ENCODE measurements at regions not wholly inside any gene's neighbourhood (a gene's known extent, or its start where the extent isn't known, plus 50 kb on each side); places are given as distances from the start of the nearest gene placed in this dataset.
"Not testable (repeated sequence)": the region's sequence is repeated elsewhere in the genome, so short reads cannot be mapped to it uniquely, and the experiment has no call there.

- TF ChIP-seq POLR2AphosphoS5 (IDR thresholded peaks at IDR 0.05; ENCODE audit: low read depth, low read length): no peak
- TF ChIP-seq POLR2A (IDR thresholded peaks at IDR 0.05; ENCODE audit: low read depth, low read length): no peak
- no peak for TF ChIP-seq TAF1 (IDR thresholded peaks at IDR 0.05; ENCODE audit: borderline replicate concordance, low read depth, low read length)
- FAIRE-seq: no peak
- no peak for DNase-seq (ENCODE audit: insufficient read length)
These were observed 56.2 kb upstream of the ANXA1 start for GRCh38 chr9:73095425-73095824.

- FAIRE-seq: no peak
These were observed 57.8 kb upstream of the ANXA1 start for GRCh38 chr9:73093740-73094379.

GRCh38 chr9:73093016-73093739 lies 58.5 kb upstream of the ANXA1 start:
- FAIRE-seq (no peak), DNase-seq (ENCODE audit: insufficient read length) (no peak)
- TF ChIP-seq POLR2A (IDR thresholded peaks at IDR 0.05; ENCODE audit: low read depth, low read length) (no peak), POLR2AphosphoS5 (IDR thresholded peaks at IDR 0.05; ENCODE audit: low read depth, low read length) (no peak), TAF1 (IDR thresholded peaks at IDR 0.05; ENCODE audit: borderline replicate concordance, low read depth, low read length) (no peak)

More at GRCh38 chr9:73093740-73094379, 57.8 kb upstream of the ANXA1 start:
- TF ChIP-seq POLR2A (IDR thresholded peaks at IDR 0.05; ENCODE audit: low read depth, low read length) (no peak), TAF1 (IDR thresholded peaks at IDR 0.05; ENCODE audit: borderline replicate concordance, low read depth, low read length) (no peak), POLR2AphosphoS5 (IDR thresholded peaks at IDR 0.05; ENCODE audit: low read depth, low read length) (no peak)
- DNase-seq (ENCODE audit: insufficient read length): no peak

GRCh38 chr9:73091909-73092308 lies 59.8 kb upstream of the ANXA1 start:
- DNase-seq (ENCODE audit: insufficient read length) (no peak), FAIRE-seq (no peak)
- TF ChIP-seq POLR2AphosphoS5 (IDR thresholded peaks at IDR 0.05; ENCODE audit: low read depth, low read length) (no peak), POLR2A (IDR thresholded peaks at IDR 0.05; ENCODE audit: low read depth, low read length) (no peak), TAF1 (IDR thresholded peaks at IDR 0.05; ENCODE audit: borderline replicate concordance, low read depth, low read length) (no peak)

- DNase-seq (ENCODE audit: insufficient read length) (no peak), FAIRE-seq (no peak)
- TF ChIP-seq POLR2A (IDR thresholded peaks at IDR 0.05; ENCODE audit: low read depth, low read length): no peak
- no peak for TF ChIP-seq POLR2AphosphoS5 (IDR thresholded peaks at IDR 0.05; ENCODE audit: low read depth, low read length)
- no peak for TF ChIP-seq TAF1 (IDR thresholded peaks at IDR 0.05; ENCODE audit: borderline replicate concordance, low read depth, low read length)
These were observed 61.5 kb upstream of the ANXA1 start for GRCh38 chr9:73090214-73090613.

GRCh38 chr9:73089304-73089985 lies 62.2 kb upstream of the ANXA1 start:
- no peak for TF ChIP-seq TAF1 (IDR thresholded peaks at IDR 0.05; ENCODE audit: borderline replicate concordance, low read depth, low read length)
- no peak for TF ChIP-seq POLR2A (IDR thresholded peaks at IDR 0.05; ENCODE audit: low read depth, low read length)
- TF ChIP-seq POLR2AphosphoS5 (IDR thresholded peaks at IDR 0.05; ENCODE audit: low read depth, low read length): no peak
- FAIRE-seq (no peak), DNase-seq (ENCODE audit: insufficient read length) (no peak)

- DNase-seq (ENCODE audit: insufficient read length); FAIRE-seq: not testable (repeated sequence)
These were observed 63.8 kb upstream of the ANXA1 start for GRCh38 chr9:73087876-73088275.

GRCh38 chr9:73083519-73083918 lies 68.1 kb upstream of the ANXA1 start:
- DNase-seq (ENCODE audit: insufficient read length) (no peak), FAIRE-seq (no peak)
- TF ChIP-seq POLR2AphosphoS5 (IDR thresholded peaks at IDR 0.05; ENCODE audit: low read depth, low read length) (no peak), POLR2A (IDR thresholded peaks at IDR 0.05; ENCODE audit: low read depth, low read length) (no peak), TAF1 (IDR thresholded peaks at IDR 0.05; ENCODE audit: borderline replicate concordance, low read depth, low read length) (no peak)

- TF ChIP-seq TAF1 (IDR thresholded peaks at IDR 0.05; ENCODE audit: borderline replicate concordance, low read depth, low read length) (no peak), POLR2AphosphoS5 (IDR thresholded peaks at IDR 0.05; ENCODE audit: low read depth, low read length) (no peak), POLR2A (IDR thresholded peaks at IDR 0.05; ENCODE audit: low read depth, low read length) (no peak)
- FAIRE-seq: no peak
- DNase-seq (ENCODE audit: insufficient read length): peak; percentile 2
These were observed 69.5 kb upstream of the ANXA1 start for GRCh38 chr9:73081979-73082657.

- TF ChIP-seq POLR2A (IDR thresholded peaks at IDR 0.05; ENCODE audit: low read depth, low read length) (no peak), POLR2AphosphoS5 (IDR thresholded peaks at IDR 0.05; ENCODE audit: low read depth, low read length) (no peak), TAF1 (IDR thresholded peaks at IDR 0.05; ENCODE audit: borderline replicate concordance, low read depth, low read length) (no peak)
- no peak for FAIRE-seq
- no peak for DNase-seq (ENCODE audit: insufficient read length)
These were observed 71.5 kb upstream of the ANXA1 start for GRCh38 chr9:73080110-73080694.

- no peak for FAIRE-seq
These were observed 72.3 kb upstream of the ANXA1 start for GRCh38 chr9:73079326-73079725.

More at GRCh38 chr9:73079326-73079725, 72.3 kb upstream of the ANXA1 start:
- TF ChIP-seq POLR2AphosphoS5 (IDR thresholded peaks at IDR 0.05; ENCODE audit: low read depth, low read length) (no peak), TAF1 (IDR thresholded peaks at IDR 0.05; ENCODE audit: borderline replicate concordance, low read depth, low read length) (no peak), POLR2A (IDR thresholded peaks at IDR 0.05; ENCODE audit: low read depth, low read length) (no peak)
- no peak for DNase-seq (ENCODE audit: insufficient read length)
